ENCODE measurements at regions not wholly inside any gene's neighbourhood (a gene's known extent, or its start where the extent isn't known, plus 50 kb on each side); places are given as distances from the start of the nearest gene placed in this dataset.

DNA sequence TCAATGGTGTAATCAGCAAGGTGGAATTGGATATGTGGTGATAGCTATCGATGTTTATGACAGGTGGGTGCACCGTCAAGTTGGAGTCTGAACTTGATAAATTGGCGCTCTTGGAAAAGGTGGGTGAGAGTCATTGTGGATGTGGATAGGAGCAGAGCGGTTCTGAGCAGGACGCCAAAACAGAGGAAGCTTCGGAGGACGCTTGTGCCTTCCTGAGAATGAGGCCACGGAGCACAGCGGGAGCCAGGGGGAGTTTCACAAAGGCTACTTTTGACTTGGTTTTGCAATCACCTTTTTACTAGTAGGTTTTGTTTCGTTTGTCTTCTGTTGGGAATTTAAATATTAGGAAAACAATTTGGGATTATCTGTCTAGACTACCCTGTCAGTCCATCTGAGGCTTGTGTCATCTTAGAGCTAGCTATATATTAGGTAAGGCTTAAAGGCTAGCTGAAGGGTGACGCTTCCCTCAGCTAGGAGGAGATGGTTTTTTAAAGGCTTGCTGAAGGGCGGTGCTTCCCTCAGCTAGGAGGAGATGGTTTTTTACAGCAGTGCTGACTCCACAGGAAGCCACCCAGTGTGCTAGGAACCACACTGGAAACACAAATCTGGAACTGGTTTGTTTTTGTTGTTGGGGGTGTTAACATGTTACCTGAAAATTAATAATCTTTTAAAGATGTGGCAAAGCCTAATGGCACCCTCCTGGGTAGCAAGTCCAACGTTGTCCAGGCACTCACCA lies 142.4 kb upstream of the IRX4 start:
- Mint-ChIP-seq H3K4me1 (ENCODE audit: low read depth) (no peaks in the 10 kb centered on the region), H3K9me3 (peaks cover 0 to 2% of the 10 kb centered on the region in 2 donors), H3K27ac (no peak overlapping the region), H3K4me3 (no peak overlapping the region), H3K27me3 (ENCODE audit: low read depth) (peaks cover 56% of the 10 kb centered on the region), H3K36me3 (ENCODE audit: insufficient read depth in 2 of 2) (no peaks in the 10 kb centered on the region)
- ATAC-seq (replicated peaks in 1 of 2) (no peak), DNase-seq (no peak)

DNA sequence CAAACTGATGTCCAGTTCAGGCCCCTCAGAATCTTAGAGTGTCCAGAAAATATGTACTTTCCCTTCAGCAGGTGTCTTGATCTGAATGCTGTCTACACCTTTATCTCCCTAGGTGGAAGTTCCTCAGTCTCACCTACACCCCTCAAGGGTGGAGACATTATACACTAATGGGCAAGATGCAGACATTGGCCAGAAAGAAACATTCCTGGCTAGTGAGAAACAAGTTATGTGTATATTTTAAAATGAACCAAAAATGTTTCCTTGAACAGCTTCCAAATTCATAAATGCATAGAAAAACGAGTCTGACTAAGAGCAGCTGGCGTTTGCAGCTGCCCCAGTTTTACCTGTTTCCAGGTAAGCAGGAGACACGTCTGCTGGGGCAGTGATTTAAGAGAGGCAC lies 140.5 kb upstream of the IRX4 start:
- no peak for DNase-seq
- no peaks in the 10 kb centered on the region for H3K9me3 Mint-ChIP-seq
- no peaks in the 10 kb centered on the region for H3K4me1 Mint-ChIP-seq (ENCODE audit: low read depth)
- peaks cover 46% of the 10 kb centered on the region for H3K27me3 Mint-ChIP-seq (ENCODE audit: low read depth)
- H3K27ac Mint-ChIP-seq = no peak overlapping the region
- ATAC-seq (replicated peaks in 1 of 2) = no peak
- H3K36me3 Mint-ChIP-seq (ENCODE audit: insufficient read depth in 2 of 2) = no peaks in the 10 kb centered on the region
- H3K4me3 Mint-ChIP-seq = no peak overlapping the region

DNA sequence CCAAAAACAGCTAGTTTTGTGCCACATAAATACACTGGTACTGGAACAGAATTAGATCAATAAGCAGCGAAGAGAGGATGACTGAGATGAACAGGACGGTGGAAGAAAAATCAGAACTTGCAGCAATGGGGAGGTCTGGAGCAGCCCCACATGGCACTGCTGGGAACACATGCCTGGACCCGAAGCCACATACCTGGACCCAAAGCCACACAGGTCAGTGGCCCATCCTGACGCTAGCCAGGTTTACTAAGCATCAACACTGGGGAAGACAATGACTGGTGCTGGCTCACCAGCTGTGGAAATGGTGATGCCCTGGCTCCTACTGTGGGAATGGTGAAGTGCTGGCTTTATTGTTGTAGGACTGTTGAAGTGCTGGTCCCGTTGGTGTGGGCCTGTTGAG lies 139.7 kb upstream of the IRX4 start:
- Mint-ChIP-seq H3K36me3 (ENCODE audit: insufficient read depth in 2 of 2) (no peaks in the 10 kb centered on the region), H3K9me3 (no peaks in the 10 kb centered on the region), H3K4me1 (ENCODE audit: low read depth) (no peaks in the 10 kb centered on the region), H3K27me3 (ENCODE audit: low read depth) (peaks cover 44% of the 10 kb centered on the region), H3K4me3 (no peak overlapping the region), H3K27ac (no peak overlapping the region)
- DNase-seq (no peak), ATAC-seq (replicated peaks in 1 of 2) (no peak)

DNA sequence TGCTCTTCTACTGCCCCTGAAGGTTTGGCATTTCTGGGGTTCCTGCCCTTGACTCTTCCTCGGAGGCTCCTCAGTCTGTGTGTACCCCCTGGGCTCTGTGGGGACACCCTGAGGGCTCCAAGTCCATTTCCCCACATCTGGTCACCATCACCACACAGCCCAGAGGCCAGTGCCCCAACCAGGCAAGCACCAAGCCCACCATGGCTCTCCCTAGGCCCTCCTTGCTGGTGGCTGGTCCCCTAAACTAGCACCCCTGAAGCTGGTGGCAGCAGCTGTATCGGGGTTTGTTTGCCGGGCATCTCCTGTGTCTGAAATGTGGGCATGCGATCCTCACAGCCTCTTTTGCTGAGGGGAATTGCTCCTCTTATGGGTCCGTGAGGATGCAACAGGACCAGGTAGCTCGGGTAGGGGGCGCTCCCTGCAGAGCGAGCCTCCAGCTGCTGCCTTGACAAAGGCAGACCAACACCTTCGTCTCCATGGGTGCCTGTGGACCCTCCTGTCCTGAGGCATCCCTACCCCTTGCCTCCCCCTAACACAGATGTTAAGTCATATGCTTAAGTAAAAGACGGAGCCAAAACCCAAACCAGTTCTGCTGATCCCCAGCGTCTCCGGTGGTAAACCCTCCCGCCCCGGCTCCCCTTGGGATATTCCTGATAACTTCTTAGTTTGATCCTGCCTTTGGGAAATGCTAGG lies 138.9 kb upstream of the IRX4 start:
- Mint-ChIP-seq H3K4me3 (no peak overlapping the region), H3K27ac (no peak overlapping the region), H3K27me3 (ENCODE audit: low read depth) (peaks cover 43% of the 10 kb centered on the region), H3K4me1 (ENCODE audit: low read depth) (no peaks in the 10 kb centered on the region), H3K9me3 (no peaks in the 10 kb centered on the region), H3K36me3 (ENCODE audit: insufficient read depth in 2 of 2) (no peaks in the 10 kb centered on the region)
- no peak for DNase-seq
- no peak for ATAC-seq (replicated peaks in 1 of 2)

DNA sequence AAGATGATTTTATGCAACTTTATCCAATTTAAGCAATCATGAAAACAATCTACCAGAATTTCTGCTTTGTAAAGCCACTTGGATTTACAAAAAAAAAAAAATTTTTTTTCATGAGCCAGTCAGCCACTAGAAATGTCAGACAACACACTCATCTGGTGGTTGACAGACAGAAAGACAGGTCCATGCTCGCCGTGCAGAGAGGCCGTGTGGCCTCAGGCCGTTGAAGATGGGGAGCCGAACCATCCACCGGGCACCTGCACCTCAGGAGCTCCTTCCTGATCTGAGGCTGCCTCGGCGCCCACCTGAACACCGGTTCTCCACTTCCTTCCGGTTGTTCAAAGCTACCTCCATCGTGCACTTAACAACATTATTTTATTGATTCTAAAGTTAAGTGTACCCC lies 138.0 kb upstream of the IRX4 start:
- Mint-ChIP-seq H3K36me3 (ENCODE audit: insufficient read depth in 2 of 2) (no peaks in the 10 kb centered on the region), H3K9me3 (no peaks in the 10 kb centered on the region), H3K4me3 (no peak overlapping the region), H3K4me1 (ENCODE audit: low read depth) (no peaks in the 10 kb centered on the region), H3K27me3 (ENCODE audit: low read depth) (peaks cover 34% of the 10 kb centered on the region), H3K27ac (no peak overlapping the region)
- no peak for ATAC-seq (replicated peaks in 1 of 2)
- no peak for DNase-seq

DNA sequence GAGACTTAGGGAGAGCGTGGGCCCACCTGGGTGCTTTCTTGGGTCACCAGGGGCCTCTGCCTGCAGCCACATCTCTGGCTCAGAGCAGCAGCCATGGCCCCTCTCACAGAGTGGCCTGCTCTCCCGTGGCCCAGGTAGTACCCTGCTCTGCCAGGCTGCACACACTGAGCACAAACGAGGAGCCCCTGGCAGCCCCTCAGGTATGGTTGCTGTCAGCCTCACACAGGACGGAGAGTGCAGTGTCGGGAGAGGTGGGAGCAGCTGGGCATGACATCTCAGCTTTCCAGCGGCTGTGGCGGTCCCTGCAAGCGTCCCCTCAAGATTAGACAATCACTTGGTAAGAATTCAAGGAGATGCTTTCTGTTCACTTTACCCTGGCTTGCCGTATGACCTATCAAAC lies 137.0 kb upstream of the IRX4 start:
- no peak for ATAC-seq (replicated peaks in 1 of 2)
- no peak for DNase-seq
- H3K36me3 Mint-ChIP-seq (ENCODE audit: insufficient read depth in 2 of 2) = no peaks in the 10 kb centered on the region
- H3K4me1 Mint-ChIP-seq (ENCODE audit: low read depth) = no peaks in the 10 kb centered on the region
- H3K9me3 Mint-ChIP-seq = no peaks in the 10 kb centered on the region
- no peak overlapping the region for H3K27ac Mint-ChIP-seq
- peaks cover 32% of the 10 kb centered on the region for H3K27me3 Mint-ChIP-seq (ENCODE audit: low read depth)
- H3K4me3 Mint-ChIP-seq = no peak overlapping the region

DNA sequence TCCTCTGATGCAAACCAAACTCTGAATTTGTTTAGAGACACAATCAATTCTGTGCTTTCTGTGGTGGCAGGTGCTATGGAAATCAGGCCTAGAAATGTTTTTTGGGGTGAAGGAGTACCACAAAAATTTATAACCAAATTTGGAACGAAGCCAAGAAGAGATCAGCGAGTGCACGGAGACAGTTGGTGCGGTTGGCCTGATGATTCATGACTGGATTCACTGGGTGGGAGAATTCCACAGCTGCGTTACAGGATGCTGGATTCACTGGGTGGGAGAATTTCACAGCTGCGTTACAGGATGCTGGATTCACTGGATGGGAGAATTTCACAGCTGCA lies 135.6 kb upstream of the IRX4 start:
- Mint-ChIP-seq H3K27me3 (ENCODE audit: low read depth) (peaks cover 25% of the 10 kb centered on the region), H3K4me3 (no peak overlapping the region), H3K9me3 (no peaks in the 10 kb centered on the region), H3K36me3 (ENCODE audit: insufficient read depth in 2 of 2) (no peaks in the 10 kb centered on the region), H3K27ac (no peak overlapping the region), H3K4me1 (ENCODE audit: low read depth) (no peaks in the 10 kb centered on the region)
- DNase-seq = no peak
- ATAC-seq (replicated peaks in 1 of 2) = no peak

DNA sequence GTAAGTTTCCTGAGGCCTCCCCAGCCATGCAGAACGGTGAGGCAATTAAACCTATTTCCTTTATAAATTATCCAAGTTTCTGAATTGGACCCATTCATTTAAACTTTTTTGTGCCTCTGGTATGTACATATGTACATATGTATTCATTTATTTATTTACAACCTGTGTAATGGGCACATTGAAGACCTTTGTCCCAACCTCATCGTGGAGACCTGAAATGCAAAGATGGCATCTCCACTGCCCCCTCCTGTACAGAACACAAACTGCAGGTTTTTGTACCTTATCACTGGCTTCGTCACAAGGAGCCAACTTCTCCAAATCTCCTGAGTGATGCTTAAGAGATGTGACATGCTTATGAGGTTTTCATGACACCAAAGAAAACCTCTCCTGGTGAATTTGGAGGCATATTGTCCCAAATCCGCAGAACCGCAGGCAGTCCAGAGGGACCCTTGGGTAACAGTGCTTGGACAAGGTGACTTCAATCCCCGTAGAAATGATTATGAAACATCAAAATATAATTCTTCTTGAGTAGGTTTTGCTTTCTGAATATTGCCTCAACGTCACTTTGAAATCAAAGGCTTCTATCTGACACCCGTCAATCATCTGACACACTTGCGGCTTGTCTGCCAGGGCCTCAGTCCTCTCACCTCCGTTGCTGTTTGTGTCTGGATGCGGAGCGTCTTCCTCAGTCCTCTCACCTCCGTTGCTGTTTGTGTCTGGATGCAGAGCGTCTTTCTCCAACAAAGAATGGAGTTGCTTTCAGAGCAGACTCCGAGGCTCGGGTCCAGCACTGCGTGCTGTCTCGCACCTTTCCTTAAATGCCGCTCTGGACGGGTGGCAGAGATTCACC lies 135.0 kb upstream of the IRX4 start:
- DNase-seq (peak; percentile 19 to 26), ATAC-seq (replicated peaks in 1 of 2) (no peak)
- Mint-ChIP-seq H3K27me3 (ENCODE audit: low read depth) (peaks cover 20% of the 10 kb centered on the region), H3K4me3 (no peak overlapping the region), H3K36me3 (ENCODE audit: insufficient read depth in 2 of 2) (no peaks in the 10 kb centered on the region), H3K4me1 (ENCODE audit: low read depth) (no peaks in the 10 kb centered on the region), H3K9me3 (no peaks in the 10 kb centered on the region), H3K27ac (no peak overlapping the region)

DNA sequence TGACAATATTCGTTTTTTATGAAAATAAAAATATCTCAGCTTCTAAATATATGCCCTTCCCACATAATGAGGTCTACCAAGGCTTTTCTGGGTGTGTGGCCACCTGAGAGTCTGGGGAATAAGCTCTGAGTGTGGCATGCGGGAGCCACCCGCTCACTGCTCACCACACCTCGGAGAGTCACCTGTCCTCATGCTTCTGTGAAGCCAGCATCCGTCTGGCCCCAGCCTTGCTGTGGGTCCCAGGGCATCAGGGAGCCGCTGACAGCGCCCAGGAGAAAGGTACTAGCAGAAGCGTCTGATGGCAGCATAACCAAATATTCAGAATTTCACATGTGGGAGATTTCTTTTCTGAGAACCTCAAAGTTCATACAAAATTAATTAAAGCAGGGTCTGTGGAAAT lies 133.2 kb upstream of the IRX4 start:
- ATAC-seq (replicated peaks in 1 of 2) (no peak), DNase-seq (no peak)
- H3K27ac Mint-ChIP-seq = no peak overlapping the region
- peaks cover 18% of the 10 kb centered on the region for H3K27me3 Mint-ChIP-seq (ENCODE audit: low read depth)
- H3K4me1 Mint-ChIP-seq (ENCODE audit: low read depth) = no peaks in the 10 kb centered on the region
- no peak overlapping the region for H3K4me3 Mint-ChIP-seq
- no peaks in the 10 kb centered on the region for H3K36me3 Mint-ChIP-seq (ENCODE audit: insufficient read depth in 2 of 2)
- no peaks in the 10 kb centered on the region for H3K9me3 Mint-ChIP-seq

DNA sequence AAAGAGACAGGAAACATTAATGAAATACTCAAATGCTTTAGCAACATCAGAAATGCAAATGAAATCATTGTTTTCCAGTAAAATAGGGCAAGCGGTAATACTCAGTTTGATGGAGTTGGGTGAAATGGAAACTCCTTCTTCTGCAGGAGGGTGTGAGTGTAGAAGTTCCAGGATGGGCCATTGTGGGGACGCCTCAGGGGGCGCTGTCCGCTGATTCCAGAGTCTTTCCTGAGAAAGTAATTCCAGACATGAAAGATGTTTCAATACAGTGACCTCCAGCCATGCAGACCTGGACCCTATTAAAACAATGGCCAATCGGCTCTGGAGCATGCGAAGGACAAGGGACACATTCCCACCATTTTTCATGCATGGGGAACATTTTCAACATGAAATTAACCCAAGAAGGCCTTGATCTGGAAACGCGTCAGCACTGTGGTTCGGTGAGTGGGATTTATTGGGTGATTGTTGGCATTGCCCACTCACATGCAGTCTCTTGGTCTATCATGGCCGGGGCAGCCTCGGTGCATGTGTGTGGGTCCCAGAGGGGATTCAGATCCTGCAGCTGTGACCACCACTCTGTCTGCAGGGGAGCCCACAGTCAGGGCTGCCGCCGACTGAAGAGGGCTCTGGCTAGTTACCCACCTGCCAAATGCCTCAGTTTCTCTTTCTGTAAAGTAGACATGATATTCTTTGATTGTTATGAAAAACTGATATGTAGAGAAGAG lies 132.6 kb upstream of the IRX4 start:
- peaks cover 23% of the 10 kb centered on the region for H3K27me3 Mint-ChIP-seq (ENCODE audit: low read depth)
- H3K4me1 Mint-ChIP-seq (ENCODE audit: low read depth) = no peaks in the 10 kb centered on the region
- DNase-seq (no peak), ATAC-seq (replicated peaks in 1 of 2) (no peak)
- H3K4me3 Mint-ChIP-seq = no peak overlapping the region
- H3K36me3 Mint-ChIP-seq (ENCODE audit: insufficient read depth in 2 of 2) = no peaks in the 10 kb centered on the region
- no peak overlapping the region for H3K27ac Mint-ChIP-seq
- H3K9me3 Mint-ChIP-seq = no peaks in the 10 kb centered on the region

DNA sequence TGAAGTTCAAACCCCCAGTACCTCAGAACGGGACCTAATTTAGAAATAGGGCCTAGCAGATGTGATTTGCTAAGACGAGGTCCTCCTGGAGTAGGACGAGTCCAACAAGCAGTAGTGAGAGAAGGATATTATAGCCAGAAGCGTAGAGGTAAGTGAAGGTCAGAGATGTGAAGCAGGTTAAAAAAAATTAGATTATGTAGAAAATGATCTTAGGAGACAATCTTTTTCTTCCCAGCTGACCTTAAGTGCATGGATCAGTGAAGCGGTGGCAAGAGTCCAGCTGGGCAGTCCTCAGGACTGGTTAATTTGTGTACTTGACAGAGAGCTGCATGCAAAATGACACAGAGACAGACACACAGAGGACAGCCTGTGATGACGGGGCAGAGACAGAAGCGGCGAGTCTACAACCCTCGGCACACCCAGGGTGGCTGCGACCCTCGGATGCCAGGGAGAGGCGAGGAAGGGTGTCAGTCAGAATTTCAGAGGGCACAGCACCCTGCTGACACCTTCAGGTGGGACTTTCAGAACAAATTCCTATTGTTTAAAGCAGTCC lies 131.4 kb upstream of the IRX4 start:
- H3K4me3 Mint-ChIP-seq = no peak overlapping the region
- no peak for ATAC-seq (replicated peaks in 1 of 2)
- no peaks in the 10 kb centered on the region for H3K9me3 Mint-ChIP-seq
- DNase-seq = no peak
- H3K27ac Mint-ChIP-seq = no peak overlapping the region
- no peaks in the 10 kb centered on the region for H3K36me3 Mint-ChIP-seq (ENCODE audit: insufficient read depth in 2 of 2)
- H3K27me3 Mint-ChIP-seq (ENCODE audit: low read depth) = peaks cover 27% of the 10 kb centered on the region
- H3K4me1 Mint-ChIP-seq (ENCODE audit: low read depth) = no peaks in the 10 kb centered on the region

DNA sequence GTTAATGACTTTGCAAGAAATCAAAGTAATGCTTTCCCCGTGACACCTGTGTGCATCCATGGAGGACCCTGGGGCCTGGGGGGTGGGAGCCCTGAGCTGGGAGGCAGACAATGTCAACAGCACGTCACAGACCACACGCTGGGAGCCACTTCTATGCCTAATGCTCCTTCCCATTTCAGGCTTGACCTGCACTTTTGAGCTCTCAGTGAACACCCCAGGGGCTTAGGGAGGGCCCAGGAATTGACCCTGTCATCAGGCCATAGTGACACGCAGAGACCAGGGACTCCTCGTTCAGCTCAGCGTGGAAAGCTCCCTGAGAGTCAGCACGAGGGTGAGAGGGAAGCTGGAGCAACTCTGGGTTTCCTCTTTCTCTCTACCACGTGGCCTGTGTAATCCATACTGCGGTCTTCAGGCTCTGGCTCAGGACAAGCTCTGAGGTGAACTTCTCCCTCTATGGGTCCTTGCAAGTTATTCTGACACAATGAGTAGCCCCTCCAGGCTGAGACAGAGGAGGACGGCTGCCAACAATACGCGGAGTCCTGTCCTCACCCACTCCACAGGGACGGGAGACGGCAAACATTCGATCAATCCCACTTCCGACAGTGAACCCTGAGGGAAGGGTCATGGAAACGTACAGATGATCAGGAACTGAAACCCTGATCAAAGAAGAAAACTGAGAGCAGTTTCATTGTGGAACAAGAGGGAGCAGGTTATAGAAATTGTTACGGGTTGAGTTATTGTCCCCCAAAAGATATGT lies 130.8 kb upstream of the IRX4 start:
- H3K9me3 Mint-ChIP-seq = no peaks in the 10 kb centered on the region
- no peak for ATAC-seq (replicated peaks in 1 of 2)
- DNase-seq = no peak
- no peaks in the 10 kb centered on the region for H3K36me3 Mint-ChIP-seq (ENCODE audit: insufficient read depth in 2 of 2)
- H3K27ac Mint-ChIP-seq = no peak overlapping the region
- H3K4me1 Mint-ChIP-seq (ENCODE audit: low read depth) = no peaks in the 10 kb centered on the region
- H3K27me3 Mint-ChIP-seq (ENCODE audit: low read depth) = peaks cover 32% of the 10 kb centered on the region
- no peak overlapping the region for H3K4me3 Mint-ChIP-seq
